ENCODE measurements at regions not wholly inside any gene's neighbourhood (a gene's known extent, or its start where the extent isn't known, plus 50 kb on each side); places are given as distances from the start of the nearest gene placed in this dataset.
"Not testable (repeated sequence)": the region's sequence is repeated elsewhere in the genome, so short reads cannot be mapped to it uniquely, and the experiment has no call there.

DNA sequence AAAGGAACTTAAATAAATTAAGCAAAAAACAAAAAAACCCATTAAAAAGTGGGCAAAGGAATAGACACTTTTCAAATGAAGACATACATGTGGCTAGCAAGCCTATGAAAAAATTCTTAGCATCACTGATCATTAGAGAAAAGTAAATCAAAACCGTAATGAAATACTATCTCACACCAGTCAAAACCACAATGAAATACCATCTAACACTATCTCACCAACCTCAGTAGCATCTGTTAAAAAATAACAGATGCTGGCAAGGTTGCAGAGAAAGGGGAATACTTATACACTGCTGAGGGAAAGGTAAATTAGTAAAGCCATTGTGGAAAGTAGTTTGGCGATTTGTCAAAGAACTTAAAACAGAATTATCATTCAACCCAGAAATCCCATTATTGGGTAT, 381.1 kb downstream of the FLRT2 start:
- no peak for DNase-seq

DNA sequence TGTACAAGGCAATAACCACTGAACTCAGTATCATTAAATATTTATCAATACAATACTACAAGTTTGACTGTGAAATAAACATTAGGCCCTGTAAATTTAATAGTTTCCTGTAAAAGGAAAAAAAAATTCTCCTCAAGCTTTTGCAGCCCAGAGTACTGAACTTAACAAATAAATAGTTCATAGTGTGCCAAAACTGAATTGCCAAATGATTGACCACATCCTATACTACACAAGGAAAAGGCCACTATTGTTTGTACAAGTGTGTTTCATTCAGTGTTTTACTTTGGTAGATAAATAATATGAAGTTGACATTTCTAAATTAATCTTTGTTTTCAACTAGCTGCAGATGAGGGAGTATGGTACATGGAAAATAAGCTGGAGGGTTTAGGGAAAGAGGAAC, 379.6 kb downstream of the FLRT2 start:
- peak; percentile 26 for DNase-seq

DNA sequence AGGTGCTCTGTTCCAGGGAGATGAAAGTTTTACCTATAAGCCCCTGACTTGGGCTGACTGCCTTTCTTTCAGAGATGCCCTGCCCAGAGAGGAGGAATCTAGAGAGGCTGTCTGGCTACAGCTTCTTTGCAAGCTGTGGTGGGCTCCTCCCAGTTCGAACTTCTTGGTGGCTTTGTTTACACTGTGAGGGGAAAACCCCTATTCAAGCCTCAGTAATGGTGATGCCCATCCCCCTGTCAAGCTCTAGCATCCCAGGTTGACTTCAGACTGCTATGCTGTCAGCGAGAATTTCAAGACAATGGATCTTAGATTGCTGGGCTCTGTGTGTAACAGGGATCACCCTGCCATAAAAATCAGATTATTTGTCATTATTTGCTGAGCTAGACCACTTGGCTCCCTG, 377.6 kb downstream of the FLRT2 start:
- DNase-seq: no peak

DNA sequence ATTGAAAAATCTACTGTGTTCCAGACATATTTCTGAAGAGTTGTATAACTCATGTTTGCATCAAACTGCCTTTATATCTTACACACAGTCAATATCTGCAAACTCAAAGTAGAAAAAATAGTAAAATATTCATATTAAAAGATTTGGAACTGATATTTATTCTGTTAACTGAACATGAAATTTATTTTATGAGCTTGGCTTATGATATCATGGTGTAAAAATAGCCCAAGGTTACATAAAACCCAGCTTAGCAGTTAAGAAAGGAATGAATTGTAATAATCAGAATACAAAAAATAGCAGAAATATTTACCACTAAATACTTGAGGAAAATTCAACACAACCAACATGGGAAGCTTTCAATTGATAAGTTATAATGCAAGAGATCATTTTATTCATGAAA, 367.9 kb downstream of the FLRT2 start:
- DNase-seq: no peak

DNA sequence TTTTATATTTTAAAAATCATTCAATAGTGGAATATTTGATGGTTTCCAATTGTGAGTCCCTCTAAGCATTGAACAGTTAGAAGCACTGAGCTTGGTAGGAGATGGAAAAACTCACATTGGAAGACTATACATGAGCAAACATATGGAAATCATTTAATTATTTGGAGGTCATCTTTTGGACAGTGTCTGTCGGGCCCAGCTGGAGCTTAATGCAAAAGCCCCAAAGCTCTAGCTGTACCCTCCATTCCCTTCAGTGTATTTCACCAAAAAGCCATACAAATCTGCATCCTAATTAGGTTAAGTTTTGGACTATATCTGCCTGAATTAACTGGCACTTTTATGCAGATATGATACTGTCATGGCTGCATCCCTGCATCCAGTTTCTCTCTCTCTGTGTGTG, 365.7 kb downstream of the FLRT2 start:
- DNase-seq: no peak

GRCh38 chr14:85892251-85892650, 362.3 kb downstream of the FLRT2 start:
- no peak for DNase-seq

GRCh38 chr14:85883966-85884365, 354.0 kb downstream of the FLRT2 start:
- no peak for DNase-seq

DNA sequence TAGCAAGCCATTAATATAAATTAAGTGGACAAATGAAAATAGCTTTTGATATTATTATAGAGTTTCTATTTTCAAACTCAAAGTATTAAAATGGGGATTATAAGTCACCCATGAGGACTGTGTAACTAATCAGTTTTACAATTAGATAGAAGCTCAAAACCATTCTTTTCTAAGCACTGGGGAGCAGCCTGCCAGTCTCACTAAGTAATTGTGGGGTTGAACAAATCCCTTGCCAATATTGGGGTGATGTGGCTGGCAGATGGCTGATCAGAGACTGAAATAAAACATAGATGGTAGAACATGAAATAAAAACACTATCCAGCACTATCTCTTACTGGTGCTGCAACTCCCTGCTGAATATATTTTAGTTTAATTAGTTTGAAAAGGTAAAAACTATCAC, 353.2 kb downstream of the FLRT2 start:
- no peak for DNase-seq

DNA sequence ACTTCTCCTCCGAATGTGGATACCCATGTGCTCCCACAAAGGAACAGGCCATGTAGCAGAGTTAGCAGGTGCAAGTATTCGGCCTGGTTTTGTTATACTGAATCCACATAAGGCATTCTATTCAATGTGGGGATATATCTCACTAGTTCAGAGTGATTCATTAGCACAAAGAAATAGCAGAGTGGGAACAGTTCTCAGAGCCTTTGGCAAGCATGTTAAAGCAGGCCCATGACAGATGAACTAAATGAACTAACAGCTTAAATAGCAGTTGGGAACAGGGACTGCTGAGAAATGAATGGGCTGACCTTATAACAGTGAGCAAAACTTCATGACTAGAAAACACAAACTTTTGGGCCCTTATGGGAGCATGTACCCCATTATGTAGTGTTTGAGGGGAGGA, 352.0 kb downstream of the FLRT2 start:
- no peak for DNase-seq

GRCh38 chr14:85878874-85879273, 348.9 kb downstream of the FLRT2 start:
- no peak for DNase-seq

GRCh38 chr14:85873006-85873405, 343.1 kb downstream of the FLRT2 start:
- DNase-seq: no peak

GRCh38 chr14:85867450-85867849, 337.5 kb downstream of the FLRT2 start:
- no peak for DNase-seq

DNA sequence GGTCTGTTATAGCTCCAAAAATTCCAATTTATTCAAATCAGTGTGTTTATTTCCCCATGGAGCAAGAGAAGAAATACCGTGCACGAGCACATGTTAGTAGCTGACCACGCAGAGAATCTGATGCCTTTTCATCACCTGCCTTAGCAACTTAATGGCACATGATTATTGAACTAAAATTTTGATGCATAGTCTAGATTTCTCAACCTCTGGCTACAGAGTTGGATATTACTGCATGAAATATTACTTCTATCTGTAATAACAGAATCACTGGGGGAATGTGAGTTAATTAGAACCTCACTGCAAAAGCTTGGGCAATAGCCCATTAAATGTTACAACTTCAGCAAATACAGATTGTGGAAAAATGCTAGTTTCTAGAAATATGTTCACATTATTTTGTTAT, 335.8 kb downstream of the FLRT2 start:
- DNase-seq: no peak

- no peak for DNase-seq
These were observed 328.7 kb downstream of the FLRT2 start for GRCh38 chr14:85858634-85859033.

DNA sequence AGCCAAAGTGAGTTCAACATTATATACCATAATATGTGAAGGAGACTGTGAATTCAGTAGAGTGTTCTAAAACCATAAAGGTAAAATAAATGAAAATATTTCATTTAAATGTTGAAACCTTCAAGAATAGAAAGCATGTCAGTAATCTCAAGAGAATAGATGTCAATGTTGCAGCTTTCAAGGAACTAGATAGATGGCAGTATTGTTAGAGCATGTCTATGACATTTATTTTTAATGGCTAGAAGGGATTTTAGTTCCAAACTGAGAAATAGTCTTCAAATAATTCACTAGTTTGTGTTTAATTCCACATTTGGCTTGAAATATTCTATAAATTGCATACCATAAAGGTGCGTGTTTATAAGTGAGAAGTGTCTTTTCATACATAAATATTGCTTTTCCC, 326.5 kb downstream of the FLRT2 start:
- no peak for DNase-seq

GRCh38 chr14:85853996-85854526, 324.1 kb downstream of the FLRT2 start:
- peak; percentile 25 for DNase-seq

DNA sequence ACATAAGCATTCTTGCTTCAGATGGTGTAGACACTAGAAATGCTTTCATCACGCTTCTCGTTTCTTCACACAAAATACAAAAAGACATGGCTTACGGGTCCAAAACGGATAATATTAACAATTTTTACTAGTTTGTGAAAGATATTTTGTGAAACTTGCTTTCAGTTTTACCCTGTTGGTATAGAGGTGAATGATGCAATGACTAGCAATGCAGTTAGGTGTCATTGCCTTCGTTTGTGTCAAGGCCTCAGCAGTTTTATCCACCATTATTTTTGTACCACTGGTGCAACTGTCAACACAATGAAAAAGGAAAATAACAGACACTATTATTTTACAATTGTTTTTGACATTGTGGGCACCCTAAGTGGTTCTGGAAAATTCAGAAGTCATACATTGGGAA, 323.0 kb downstream of the FLRT2 start:
- DNase-seq: no peak

- not testable (repeated sequence) for DNase-seq
These were observed 322.2 kb downstream of the FLRT2 start for GRCh38 chr14:85852123-85852522.

DNA sequence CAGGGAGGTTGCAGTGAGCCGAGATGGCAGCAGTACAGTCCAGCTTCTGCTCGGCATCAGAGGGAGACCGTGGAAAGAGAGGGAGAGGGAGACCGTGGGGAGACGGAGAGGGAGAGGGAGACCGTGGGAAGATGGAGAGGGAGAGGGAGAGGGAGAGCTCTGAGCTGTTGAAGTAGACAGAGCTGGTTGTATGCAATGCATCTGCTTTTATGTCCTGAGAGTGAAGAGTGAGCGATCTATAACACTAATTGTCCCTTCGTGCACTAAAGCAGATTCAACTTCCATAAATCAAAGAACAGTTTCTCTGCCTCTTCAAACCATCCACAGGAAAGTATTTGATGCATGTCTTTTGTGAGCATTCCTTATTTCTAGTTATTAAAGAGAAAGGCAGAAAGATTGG, 300.6 kb downstream of the FLRT2 start:
- DNase-seq: not testable (repeated sequence)

DNA sequence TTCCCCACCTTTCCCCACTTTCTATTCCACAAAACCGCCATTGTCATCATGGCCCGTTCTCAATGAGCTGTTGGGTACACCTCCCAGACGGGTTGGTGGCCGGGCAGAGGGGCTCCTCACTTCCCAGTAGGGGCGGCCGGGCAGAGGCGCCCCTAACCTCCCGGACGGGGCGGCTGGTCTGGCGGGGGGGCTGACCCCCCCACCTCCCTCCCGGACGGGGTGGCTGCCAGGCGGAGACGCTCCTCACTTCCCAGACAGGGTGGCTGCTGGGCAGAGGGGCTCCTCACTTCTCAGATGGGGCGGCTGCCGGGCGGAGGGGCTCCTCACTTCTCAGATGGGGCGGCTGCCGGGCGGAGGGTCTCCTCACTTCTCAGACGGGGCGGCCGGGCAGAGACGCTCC, 299.7 kb downstream of the FLRT2 start:
- not testable (repeated sequence) for DNase-seq

DNA sequence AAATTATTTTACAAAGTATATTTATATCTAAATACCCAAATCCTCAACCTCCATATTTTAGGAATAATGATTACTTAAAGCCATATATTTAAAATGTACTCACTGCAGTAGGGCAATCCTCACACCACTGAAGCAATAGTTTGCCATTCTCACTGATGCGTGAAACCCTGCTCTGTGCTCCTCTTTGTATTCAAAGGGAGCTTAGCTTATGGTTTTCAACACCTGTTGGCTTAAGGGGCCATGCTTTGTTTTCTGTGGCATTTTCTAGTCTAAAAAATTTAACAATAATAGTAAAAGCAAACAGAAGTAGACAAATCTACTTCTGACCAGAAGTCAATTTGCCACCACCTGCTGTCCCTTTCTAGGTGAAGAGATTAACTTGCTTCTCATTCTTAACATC, 294.6 kb downstream of the FLRT2 start:
- no peak for DNase-seq

GRCh38 chr14:85822236-85822635, 292.3 kb downstream of the FLRT2 start:
- peak; percentile 63 for DNase-seq

DNA sequence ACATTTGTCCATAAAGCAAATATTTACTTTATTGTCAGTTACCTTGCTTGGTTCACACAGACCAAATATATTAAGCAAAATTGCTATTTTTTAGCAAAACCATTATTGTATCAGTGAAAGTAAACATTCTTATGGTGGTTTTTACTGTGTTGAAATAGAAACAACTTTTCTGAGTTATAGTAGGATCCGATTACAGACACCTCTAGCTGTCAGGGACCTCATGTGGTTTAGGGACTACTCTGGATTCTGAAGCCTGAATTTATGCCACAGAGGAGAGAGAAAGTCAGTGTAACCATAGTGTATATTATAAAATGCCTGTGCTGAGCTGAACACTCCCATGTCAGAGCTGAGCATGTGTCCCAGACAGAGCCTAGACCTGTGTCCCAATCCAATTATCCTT, 287.5 kb downstream of the FLRT2 start:
- DNase-seq: no peak

DNA sequence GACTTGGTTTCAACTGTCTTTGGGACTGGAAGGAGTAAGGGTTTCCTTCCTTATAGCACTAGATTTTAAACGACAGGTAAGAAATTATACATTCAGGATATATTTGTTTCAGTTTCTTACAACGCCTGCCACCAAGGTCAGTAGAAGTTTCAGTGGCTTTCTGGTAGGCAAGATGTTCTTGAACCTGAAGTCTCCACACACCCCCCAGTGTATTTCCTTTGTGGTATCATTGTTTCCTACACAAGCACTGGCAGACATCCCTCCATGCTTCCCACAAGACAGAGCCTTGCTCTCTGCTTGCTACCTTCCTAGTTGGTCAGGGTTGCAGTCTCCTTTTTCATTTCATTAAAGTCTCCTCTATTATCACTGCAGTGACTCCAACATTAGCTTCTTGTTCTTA, 283.1 kb downstream of the FLRT2 start:
- no peak for DNase-seq

GRCh38 chr14:85811340-85811739, 281.4 kb downstream of the FLRT2 start:
- DNase-seq: no peak

DNA sequence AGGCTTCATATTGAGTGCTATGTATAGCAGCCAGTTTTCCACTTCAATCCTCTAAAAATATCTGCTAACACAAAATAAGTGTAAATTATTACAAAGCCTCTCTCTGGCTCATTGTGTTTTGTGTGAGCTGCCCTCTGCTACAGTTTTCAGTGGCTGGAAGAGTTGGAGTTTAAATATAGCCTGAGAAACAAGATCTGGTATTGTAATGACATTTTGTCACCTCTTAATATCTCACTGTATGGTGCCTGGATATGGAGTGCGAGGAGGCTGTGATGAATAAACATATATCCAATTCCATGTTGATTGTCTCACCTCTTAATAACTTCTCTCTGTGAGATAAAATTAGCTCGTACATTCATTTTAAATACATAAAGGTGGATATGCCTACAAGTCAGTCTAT, 269.7 kb downstream of the FLRT2 start:
- DNase-seq: no peak

Data from eye (tissue), 1 donor.